Neural cell (in vitro differentiated cells): ENCODE measurements at regions not wholly inside any gene's neighbourhood (a gene's known extent, or its start where the extent isn't known, plus 50 kb on each side); places are given as distances from the start of the nearest gene placed in this dataset.

Source experiments
- H2AFZ ChIP-seq: fragments of 200-600, 300-800 bp; sonication (generic), shearing (Covaris generic); 2 replicates; pipeline ENCODE4 v1.6.0; 2014; ENCODE audit warnings: low read depth, mild to moderate bottlenecking, antibody characterized with exemption, low read length, moderate library complexity
- H3F3A ChIP-seq: fragments of 200-600 bp; shearing (Covaris generic); 2 replicates; pipeline ENCODE4 v1.6.1; 2016; ENCODE audit warnings: mild to moderate bottlenecking, moderate library complexity, mixed read lengths, antibody characterized with exemption, low read length; ENCODE audit not compliant: insufficient read depth, poor library complexity, severe bottlenecking
- H3K27ac ChIP-seq: fragments of 200-600, 300-800 bp; sonication (generic), shearing (Covaris generic); 2 replicates; pipeline ENCODE4 v1.5.1; 2014; ENCODE audit warnings: mild to moderate bottlenecking, low read length, moderate library complexity
- H3K27me3 ChIP-seq: fragments of 300-800, 200-600 bp; sonication (generic), shearing (Covaris generic); 2 replicates; pipeline ENCODE4 v1.6.0; 2014; ENCODE audit warnings: mild to moderate bottlenecking, low read depth, low read length, moderate library complexity; ENCODE audit not compliant: insufficient read depth
- H3K36me3 ChIP-seq: fragments of 300-800, 200-600 bp; sonication (generic), shearing (Covaris generic); 2 replicates; pipeline ENCODE4 v1.5.1; 2014; ENCODE audit warnings: mild to moderate bottlenecking, antibody characterized with exemption, low read length, moderate library complexity; ENCODE audit not compliant: insufficient read depth
- H3K4me2 ChIP-seq: fragments of 300-800, 200-600 bp; sonication (generic), shearing (Covaris generic); 2 replicates; pipeline ENCODE4 v1.6.0; 2014; ENCODE audit warnings: mild to moderate bottlenecking, low read length
- H3K4me3 ChIP-seq: fragments of 300-800, 200-600 bp; sonication (generic), shearing (Covaris generic); 2 replicates; pipeline ENCODE4 v1.5.1; 2014; ENCODE audit warnings: mild to moderate bottlenecking, low read length, moderate library complexity
- H3K79me2 ChIP-seq: fragments of 200-600 bp; shearing (Covaris generic); replicated peaks from 2 replicates; pipeline ENCODE4 v1.6.0; 2014; ENCODE audit warnings: mild to moderate bottlenecking, low read length, moderate library complexity; ENCODE audit not compliant: insufficient read depth
- H3K9ac ChIP-seq: fragments of 300-800, 200-600 bp; sonication (generic), shearing (Covaris generic); 2 replicates; pipeline ENCODE4 v1.6.1; 2016; ENCODE audit warnings: mild to moderate bottlenecking, low read length, mixed read lengths
- H3K9me2 ChIP-seq: fragments of 200-600 bp; shearing (Covaris generic); 2 replicates; pipeline ENCODE4 v1.6.1; 2016; ENCODE audit warnings: mild to moderate bottlenecking, low read length, mixed read lengths; ENCODE audit not compliant: insufficient read depth
- H3K9me3 ChIP-seq: fragments of 200-600, 300-800 bp; sonication (generic), shearing (Covaris generic); 2 replicates; pipeline ENCODE4 v1.6.1; 2016; ENCODE audit warnings: mild to moderate bottlenecking, mixed run types, low read length, moderate library complexity, mixed read lengths
- H4K20me1 ChIP-seq: fragments of 200-600 bp; shearing (Covaris generic); 2 replicates; pipeline ENCODE4 v1.6.1; 2016; ENCODE audit warnings: mild to moderate bottlenecking, mixed run types; ENCODE audit not compliant: insufficient read depth
- CTCF ChIP-seq: fragments of 450-650 bp; IDR thresholded peaks from 2 replicates; pipeline ENCODE4 v1.5.1; 2014; ENCODE audit warnings: antibody characterized with exemption, mild to moderate bottlenecking, moderate library complexity; ENCODE audit not compliant: poor library complexity, severe bottlenecking
- EP300 ChIP-seq: fragments of 450-650 bp; conservative IDR thresholded peaks from 2 replicates; pipeline ENCODE4 v1.6.1; 2014; ENCODE audit warnings: antibody characterized with exemption, mild to moderate bottlenecking, moderate library complexity; ENCODE audit not compliant: poor library complexity, severe bottlenecking
- EZH2 ChIP-seq: fragments of 200-600, 300-800 bp; shearing (Covaris generic), sonication (generic); IDR thresholded peaks from 2 replicates; pipeline ENCODE4 v1.6.1; 2014; ENCODE audit warnings: antibody characterized with exemption, low read length, borderline replicate concordance, mild to moderate bottlenecking; ENCODE audit not compliant: insufficient read depth, poor library complexity, severe bottlenecking
- MXI1 ChIP-seq: fragments of 450-650 bp; conservative IDR thresholded peaks from 2 replicates; pipeline ENCODE4 v1.6.1; 2014; ENCODE audit warnings: antibody characterized with exemption, mild to moderate bottlenecking; ENCODE audit not compliant: poor library complexity, severe bottlenecking
- POLR2AphosphoS5 ChIP-seq: IDR thresholded peaks from 2 replicates; pipeline ENCODE4 v1.6.1; 2012
- RAD21 ChIP-seq: fragments of 450-650 bp; conservative IDR thresholded peaks from 2 replicates; pipeline ENCODE4 v1.6.1; 2014; ENCODE audit warnings: antibody characterized with exemption, mild to moderate bottlenecking, moderate library complexity
- REST ChIP-seq: IDR thresholded peaks from 2 replicates; pipeline ENCODE4 v1.6.1; 2012; ENCODE audit warnings: borderline replicate concordance
- SMC3 ChIP-seq: fragments of 450-650 bp; conservative IDR thresholded peaks from 2 replicates; pipeline ENCODE4 v1.6.1; 2014; ENCODE audit warnings: antibody characterized with exemption, mild to moderate bottlenecking, moderate library complexity; ENCODE audit not compliant: poor library complexity
- TAF1 ChIP-seq: IDR thresholded peaks from 2 replicates; pipeline ENCODE4 v1.6.1; 2012; ENCODE audit warnings: low read depth

- no peaks in the 10 kb centered on the region for H3K9me2 ChIP-seq
- H3K27ac ChIP-seq = no peak overlapping the region
- H3K79me2 ChIP-seq = no peaks in the 10 kb centered on the region
- H3K9ac ChIP-seq = no peak overlapping the region
- H3K9me3 ChIP-seq = no peaks in the 10 kb centered on the region
- H3K4me3 ChIP-seq = no peak overlapping the region
- no peak overlapping the region for H3K4me2 ChIP-seq
- H3K36me3 ChIP-seq = no peaks in the 10 kb centered on the region
- no peak overlapping the region for H2AFZ ChIP-seq
- H3F3A ChIP-seq = no peaks in the 10 kb centered on the region
- H4K20me1 ChIP-seq = no peaks in the 10 kb centered on the region
- H3K27me3 ChIP-seq = no peaks in the 10 kb centered on the region
- TF ChIP-seq RAD21 (no peak), CTCF (no peak), SMC3 (no peak), MXI1 (no peak), POLR2AphosphoS5 (no peak), EZH2 (no peak), TAF1 (no peak), REST (no peak), EP300 (no peak)
Measured at GRCh38 chr3:72043204-72044133, 258.5 kb upstream of the PROK2 start.

- no peaks in the 10 kb centered on the region for H3F3A ChIP-seq
- TF ChIP-seq EZH2 (no peak), SMC3 (no peak), REST (no peak)
- H3K4me2 ChIP-seq = no peak overlapping the region
- H3K4me3 ChIP-seq = no peak overlapping the region
- H2AFZ ChIP-seq = no peak overlapping the region
- no peaks in the 10 kb centered on the region for H3K79me2 ChIP-seq
- H3K9me2 ChIP-seq = no peaks in the 10 kb centered on the region
- H3K9me3 ChIP-seq = no peaks in the 10 kb centered on the region
- H4K20me1 ChIP-seq = no peaks in the 10 kb centered on the region
- no peaks in the 10 kb centered on the region for H3K36me3 ChIP-seq
- no peaks in the 10 kb centered on the region for H3K27me3 ChIP-seq
- no peak overlapping the region for H3K27ac ChIP-seq
- no peak overlapping the region for H3K9ac ChIP-seq
Measured at GRCh38 chr3:72042397-72043203, 257.7 kb upstream of the PROK2 start.
